CD4-positive, alpha-beta memory T cell (primary cell): ENCODE measurements at regions not wholly inside any gene's neighbourhood (a gene's known extent, or its start where the extent isn't known, plus 50 kb on each side); places are given as distances from the start of the nearest gene placed in this dataset.
"Not testable (repeated sequence)": the region's sequence is repeated elsewhere in the genome, so short reads cannot be mapped to it uniquely, and the experiment has no call there.

Experiments used
- CTCF ChIA-PET: fragments of 350-600 bp; sonication (Branson Sonifier 250); formaldehyde crosslinking; loops from one replicate; lab custom pipeline; 2021; ENCODE audit warnings: inconsistent platforms; ENCODE audit not compliant: partially characterized antibody; lab: Charles Lee
- POLR2A ChIA-PET: fragments of 350-600 bp; sonication (Branson Sonifier 250); formaldehyde crosslinking; loops from one replicate; lab custom pipeline; 2021; ENCODE audit not compliant: partially characterized antibody; lab: Charles Lee
- DNase-seq, 5 donors: peaks; one replicate each; pipeline versions ENCODE4 v3.0.0 to v3.0.0-alpha.2; 2020 to 2022; ENCODE audit warnings: mixed read lengths in 1 of 5
- H3K27ac ChIP-seq: one replicate; pipeline ENCODE4 v1.7.0; 2013; ENCODE audit warnings: low read depth, low read length
- H3K27me3 ChIP-seq: 2 replicates; pipeline ENCODE4 v1.7.0; 2013; ENCODE audit warnings: mild to moderate bottlenecking, low read length, moderate library complexity; ENCODE audit not compliant: insufficient read depth
- H3K36me3 ChIP-seq: 2 replicates; pipeline ENCODE4 v1.7.0; 2013; ENCODE audit warnings: mild to moderate bottlenecking, low read length, moderate library complexity; ENCODE audit not compliant: insufficient read depth
- H3K4me1 ChIP-seq: 2 replicates; pipeline ENCODE4 v1.7.0; 2013; ENCODE audit warnings: mild to moderate bottlenecking, low read length, moderate library complexity; ENCODE audit not compliant: insufficient read depth
- H3K4me3 ChIP-seq, 2 donors: one replicate each; pipeline ENCODE4 v1.7.0; 2013; ENCODE audit warnings: low read length in 2 of 2, mild to moderate bottlenecking in 1 of 2
- H3K9me3 ChIP-seq, 2 donors: one replicate each; pipeline ENCODE4 v1.7.0; 2013; ENCODE audit warnings: low read length in 2 of 2, control low read depth in 1 of 2; ENCODE audit not compliant: control insufficient read depth in 1 of 2
- H3K27ac Mint-ChIP-seq, 7 donors: one replicate each; pipeline ENCODE4 v1.8.0; 2020 to 2021; ENCODE audit warnings: mixed read lengths in 7 of 7, mild to moderate bottlenecking in 6 of 7, inconsistent platforms in 3 of 7, moderate library complexity in 3 of 7
- H3K27me3 Mint-ChIP-seq, 2 donors: one replicate each; pipeline ENCODE4 v1.8.0; 2020 to 2021; ENCODE audit warnings: mixed read lengths in 2 of 2
- H3K36me3 Mint-ChIP-seq, 2 donors: one replicate each; pipeline ENCODE4 v1.8.0; 2020 to 2021; ENCODE audit warnings: mixed read lengths in 2 of 2, inconsistent platforms in 1 of 2, mild to moderate bottlenecking in 1 of 2
- H3K4me1 Mint-ChIP-seq, 4 donors: one replicate each; pipeline ENCODE4 v1.8.0; 2020 to 2021; ENCODE audit warnings: mixed read lengths in 4 of 4, mild to moderate bottlenecking in 1 of 4
- H3K4me3 Mint-ChIP-seq, 8 donors: one replicate each; pipeline ENCODE4 v1.8.0; 2020 to 2021; ENCODE audit warnings: mixed read lengths in 8 of 8, mild to moderate bottlenecking in 7 of 8, moderate library complexity in 6 of 8, inconsistent platforms in 3 of 8
- H3K9me3 Mint-ChIP-seq, 8 donors: one replicate each; pipeline ENCODE4 v1.8.0; 2020 to 2021; ENCODE audit warnings: mixed read lengths in 8 of 8, mild to moderate bottlenecking in 5 of 8, inconsistent platforms in 3 of 8, moderate library complexity in 1 of 8
- intact Hi-C: fragments of 100-400 bp; cut with micrococcal nuclease; formaldehyde crosslinking; loops from one replicate; pipeline ENCODE4 v1.15.1; 2023

DNA sequence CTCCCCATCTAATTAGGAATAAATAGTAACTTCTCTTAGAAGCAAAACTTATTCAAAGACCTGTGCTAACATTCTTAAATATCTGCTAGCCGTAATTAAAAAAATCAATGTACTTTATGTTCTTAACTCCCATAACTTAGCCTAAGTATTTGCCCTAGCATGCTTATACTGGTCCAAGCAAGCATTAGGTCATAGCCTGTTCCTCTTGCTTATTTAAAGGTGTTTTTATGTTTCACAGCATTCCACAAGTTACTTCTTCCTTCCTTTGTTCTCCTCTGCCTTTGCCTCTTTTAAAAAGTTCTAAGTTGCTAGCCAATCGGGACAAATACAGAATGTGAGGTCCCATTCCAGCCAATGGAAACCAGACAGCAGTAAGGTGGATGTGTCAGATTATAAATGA is 395.4 kb upstream of the NR3C2 start:
- CTCF ChIA-PET, H3K9me3 Mint-ChIP-seq, H3K4me3 ChIP-seq, H3K27me3 Mint-ChIP-seq, H3K4me1 Mint-ChIP-seq, H3K27ac Mint-ChIP-seq, H3K27ac ChIP-seq, H3K4me3 Mint-ChIP-seq, H3K4me1 ChIP-seq, intact Hi-C loops, POLR2A ChIA-PET, H3K9me3 ChIP-seq, H3K36me3 ChIP-seq, DNase-seq, H3K36me3 Mint-ChIP-seq, H3K27me3 ChIP-seq: not testable (repeated sequence)

DNA sequence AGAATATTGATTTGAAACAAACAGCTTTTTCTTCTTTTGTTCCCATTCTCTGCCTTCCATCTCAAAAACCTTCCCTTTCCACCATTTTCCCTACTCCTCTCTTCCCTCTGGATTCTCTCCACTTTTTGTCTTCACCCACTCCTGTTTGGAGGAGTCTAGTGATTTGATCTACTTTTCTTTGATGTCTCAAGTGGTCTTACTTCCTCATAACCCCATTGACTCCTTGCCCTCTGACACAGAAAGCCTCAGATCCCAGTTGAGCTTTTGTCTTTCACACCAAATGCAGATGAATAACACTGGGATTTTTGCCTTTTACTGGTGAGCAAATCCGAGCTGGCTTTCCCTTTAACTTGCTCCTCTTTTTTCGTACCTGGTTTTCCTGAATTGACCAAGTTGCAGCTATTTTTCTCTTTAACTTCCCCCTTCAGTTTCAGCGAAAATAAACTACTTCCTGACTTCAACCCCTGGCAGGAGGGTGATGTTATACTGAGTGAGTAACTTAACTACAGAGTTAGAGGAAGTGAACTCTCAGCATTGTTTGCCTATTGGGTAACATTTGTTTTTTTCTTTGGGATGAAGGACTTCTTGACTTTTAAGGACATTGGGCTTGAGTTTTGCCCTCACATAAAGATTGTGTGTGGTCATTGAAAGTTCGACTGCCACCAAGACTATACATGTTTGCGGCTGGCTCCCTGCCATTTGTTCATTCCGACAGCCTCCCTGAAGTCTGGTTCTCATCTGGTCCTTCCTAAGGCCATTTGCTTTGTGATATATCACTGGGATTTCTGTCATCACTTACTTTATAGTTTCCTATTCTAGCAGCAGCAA is 392.8 kb upstream of the NR3C2 start:
- Mint-ChIP-seq H3K27me3 (peaks cover 6% of the 10 kb centered on the region in 2 donors), H3K27ac (no peak overlapping the region), H3K36me3 (no peaks in the 10 kb centered on the region), H3K9me3 (no peaks in the 10 kb centered on the region), H3K4me1 (no peaks in the 10 kb centered on the region), H3K4me3 (no peak overlapping the region)
- Histone ChIP-seq H3K27me3 (no peaks in the 10 kb centered on the region), H3K4me1 (no peaks in the 10 kb centered on the region), H3K9me3 (no peaks in the 10 kb centered on the region), H3K27ac (no peak overlapping the region), H3K4me3 (no peak overlapping the region), H3K36me3 (no peaks in the 10 kb centered on the region)
- intact Hi-C loops, result no loop called here
- POLR2A ChIA-PET, result no interaction called here
- CTCF ChIA-PET, result no interaction called here
- no peak for DNase-seq

DNA sequence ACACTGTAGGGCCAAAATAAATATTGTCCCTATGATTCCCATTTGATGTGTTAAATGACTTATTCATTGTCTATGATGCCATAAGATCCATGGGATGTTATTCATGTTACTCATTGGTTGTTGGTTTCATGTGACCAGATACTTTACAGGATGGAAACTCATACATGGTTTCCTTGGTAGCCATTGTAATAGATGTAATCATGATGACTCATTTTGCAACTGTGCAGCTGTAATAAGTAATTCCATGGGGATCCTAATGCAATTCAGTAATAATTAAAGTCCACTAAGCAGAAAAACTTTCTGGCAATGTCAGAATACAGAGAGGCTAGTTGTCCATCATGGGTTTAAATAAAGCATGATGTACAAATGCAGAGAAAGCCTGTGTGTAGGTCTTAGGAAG is 389.7 kb upstream of the NR3C2 start:
- no peak overlapping the region for H3K27ac ChIP-seq
- H3K27me3 ChIP-seq, result no peaks in the 10 kb centered on the region
- no peak for DNase-seq
- peaks cover 4 to 6% of the 10 kb centered on the region in 2 donors for H3K27me3 Mint-ChIP-seq
- POLR2A ChIA-PET, result no interaction called here
- no peaks in the 10 kb centered on the region for H3K36me3 ChIP-seq
- no peaks in the 10 kb centered on the region for H3K4me1 Mint-ChIP-seq
- H3K27ac Mint-ChIP-seq, result no peak overlapping the region
- H3K9me3 Mint-ChIP-seq, result peaks cover 0 to 3% (median 0%) of the 10 kb centered on the region in 8 donors
- CTCF ChIA-PET, result no interaction called here
- no peaks in the 10 kb centered on the region for H3K4me1 ChIP-seq
- no peaks in the 10 kb centered on the region for H3K36me3 Mint-ChIP-seq
- intact Hi-C loops, result no loop called here
- H3K4me3 Mint-ChIP-seq, result no peak overlapping the region
- H3K9me3 ChIP-seq, result no peaks in the 10 kb centered on the region
- no peak overlapping the region for H3K4me3 ChIP-seq

DNA sequence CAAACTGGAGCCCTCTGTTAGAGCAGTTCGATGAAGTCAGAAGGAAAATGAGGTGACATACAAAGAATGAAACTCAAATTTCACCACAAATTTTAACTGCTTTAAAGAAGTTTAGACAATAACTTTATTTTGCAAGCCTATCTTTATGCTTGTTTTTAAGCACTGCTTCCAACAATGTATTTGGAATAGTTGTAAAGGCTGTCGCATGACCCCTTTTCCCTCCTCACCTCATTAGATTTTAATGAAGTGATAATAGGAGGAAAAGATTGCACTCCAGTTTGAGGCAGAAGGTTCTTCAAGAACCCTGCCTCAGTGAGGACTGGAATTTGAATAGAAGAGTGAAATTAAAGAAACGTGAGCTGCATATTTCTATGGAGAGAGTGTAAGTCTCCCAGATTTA is 386.1 kb upstream of the NR3C2 start:
- Histone ChIP-seq H3K36me3 (no peaks in the 10 kb centered on the region), H3K27me3 (no peaks in the 10 kb centered on the region), H3K4me1 (no peaks in the 10 kb centered on the region), H3K27ac (no peak overlapping the region), H3K4me3 (no peak overlapping the region), H3K9me3 (no peaks in the 10 kb centered on the region)
- POLR2A ChIA-PET, result no interaction called here
- Mint-ChIP-seq H3K36me3 (no peaks in the 10 kb centered on the region), H3K4me1 (no peaks in the 10 kb centered on the region), H3K27ac (no peak overlapping the region), H3K9me3 (peaks cover 0 to 3% (median 0%) of the 10 kb centered on the region in 8 donors), H3K27me3 (peaks cover 1 to 4% of the 10 kb centered on the region in 2 donors), H3K4me3 (no peak overlapping the region)
- intact Hi-C loops, result no loop called here
- no peak for DNase-seq
- CTCF ChIA-PET, result no interaction called here

DNA sequence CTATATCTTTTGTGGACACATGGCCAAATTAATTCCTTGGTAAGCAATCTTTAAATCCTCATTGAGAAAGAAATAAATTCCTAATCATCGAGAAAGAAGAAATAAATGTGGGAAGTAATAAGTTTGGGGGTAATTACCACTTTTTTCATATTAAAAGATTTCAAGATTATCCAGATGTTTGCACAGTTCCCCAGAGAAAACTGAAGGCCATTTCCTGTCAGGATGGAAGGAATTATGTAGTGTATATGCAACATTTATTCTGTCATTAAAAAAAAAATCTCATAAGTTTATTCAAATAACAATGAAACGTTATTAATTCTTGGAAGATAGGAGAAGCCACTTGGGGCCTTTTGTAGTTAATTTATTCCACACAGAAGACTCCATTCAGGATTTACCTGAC is 385.6 kb upstream of the NR3C2 start:
- Histone ChIP-seq H3K36me3 (no peaks in the 10 kb centered on the region), H3K4me1 (no peaks in the 10 kb centered on the region), H3K4me3 (no peak overlapping the region), H3K9me3 (no peaks in the 10 kb centered on the region), H3K27ac (no peak overlapping the region), H3K27me3 (no peaks in the 10 kb centered on the region)
- H3K27me3 Mint-ChIP-seq, result peaks cover 0 to under 1% of the 10 kb centered on the region in 2 donors
- no peak overlapping the region for H3K27ac Mint-ChIP-seq
- H3K9me3 Mint-ChIP-seq, result peaks cover 0 to 3% (median 0%) of the 10 kb centered on the region in 8 donors
- CTCF ChIA-PET, result no interaction called here
- intact Hi-C loops, result no loop called here
- no peak for DNase-seq
- no peak overlapping the region for H3K4me3 Mint-ChIP-seq
- POLR2A ChIA-PET, result no interaction called here
- no peaks in the 10 kb centered on the region for H3K36me3 Mint-ChIP-seq
- H3K4me1 Mint-ChIP-seq, result no peaks in the 10 kb centered on the region

DNA sequence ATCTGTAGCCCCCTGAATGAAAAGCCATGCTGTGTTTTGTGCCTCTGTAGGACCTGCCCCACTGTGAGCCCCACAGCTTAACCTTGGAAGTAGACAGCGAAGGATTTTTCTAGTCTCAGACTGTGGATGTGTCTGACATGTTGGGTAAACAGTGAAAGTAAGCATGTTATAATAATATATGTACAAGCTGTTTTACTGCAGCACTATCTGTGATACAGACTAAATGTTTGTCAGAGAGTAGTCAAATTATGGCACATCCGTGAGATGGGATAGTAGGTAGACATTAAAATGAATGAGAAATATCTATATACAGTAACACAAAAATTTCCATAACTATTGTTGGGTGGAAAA is 381.2 kb upstream of the NR3C2 start:
- Mint-ChIP-seq H3K27ac (no peak overlapping the region), H3K4me3 (no peak overlapping the region), H3K36me3 (no peaks in the 10 kb centered on the region), H3K9me3 (peaks cover 0 to 4% (median 0%) of the 10 kb centered on the region in 8 donors), H3K27me3 (peaks cover 0 to 2% of the 10 kb centered on the region in 2 donors), H3K4me1 (no peaks in the 10 kb centered on the region)
- POLR2A ChIA-PET, result no interaction called here
- no peaks in the 10 kb centered on the region for H3K27me3 ChIP-seq
- H3K4me1 ChIP-seq, result no peaks in the 10 kb centered on the region
- H3K36me3 ChIP-seq, result no peaks in the 10 kb centered on the region
- H3K4me3 ChIP-seq, result no peak overlapping the region
- CTCF ChIA-PET, result no interaction called here
- H3K27ac ChIP-seq, result no peak overlapping the region
- no peaks in the 10 kb centered on the region for H3K9me3 ChIP-seq
- intact Hi-C loops, result no loop called here
- DNase-seq, result no peak

DNA sequence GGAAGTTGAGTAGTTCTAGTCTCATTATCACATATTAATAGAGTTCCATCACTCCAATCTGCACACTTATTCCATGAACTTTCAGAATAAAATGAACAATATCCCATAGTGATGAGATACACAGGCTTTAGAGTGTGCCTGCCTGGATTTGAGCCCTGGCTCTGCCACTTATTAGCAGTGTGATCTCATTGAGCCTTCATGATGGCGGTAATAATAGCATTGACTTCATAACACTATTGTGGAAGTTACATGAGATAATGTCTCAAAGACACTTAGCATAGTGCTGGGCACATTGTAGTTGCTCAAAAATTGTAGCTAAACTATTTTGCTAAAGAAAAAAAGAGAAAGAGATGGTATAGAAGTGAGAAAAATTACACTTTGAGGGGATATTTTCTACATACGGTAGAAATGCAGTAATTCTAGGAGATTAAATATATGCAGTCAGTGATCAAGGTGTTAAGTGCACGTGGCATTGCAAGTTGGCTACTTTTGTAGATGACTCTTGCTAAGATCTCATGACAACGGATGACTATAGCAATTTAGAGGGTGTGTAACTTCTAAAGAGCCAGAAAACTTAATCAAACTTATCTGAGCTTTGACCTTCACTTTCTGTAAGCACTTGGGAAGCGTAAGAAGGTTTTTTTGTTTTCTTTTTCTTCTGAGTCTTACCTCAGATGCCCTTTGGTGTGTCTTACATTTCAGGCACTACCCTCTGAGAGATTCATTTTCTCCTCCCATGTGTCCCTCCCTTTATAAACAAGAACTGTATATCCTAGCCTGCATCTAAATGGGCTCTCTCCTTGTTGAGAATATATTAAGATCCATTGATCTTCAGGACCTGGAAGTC is 380.6 kb upstream of the NR3C2 start:
- H3K9me3 ChIP-seq, result no peaks in the 10 kb centered on the region
- H3K27ac Mint-ChIP-seq, result no peak overlapping the region
- H3K4me1 Mint-ChIP-seq, result no peaks in the 10 kb centered on the region
- H3K27me3 Mint-ChIP-seq, result peaks cover 0 to 2% of the 10 kb centered on the region in 2 donors
- peaks cover 0 to 4% (median 0%) of the 10 kb centered on the region in 8 donors for H3K9me3 Mint-ChIP-seq
- ChIA-PET CTCF (no interaction called here), POLR2A (no interaction called here)
- intact Hi-C loops, result no loop called here
- H3K27ac ChIP-seq, result no peak overlapping the region
- H3K36me3 ChIP-seq, result no peaks in the 10 kb centered on the region
- no peak overlapping the region for H3K4me3 ChIP-seq
- H3K36me3 Mint-ChIP-seq, result no peaks in the 10 kb centered on the region
- H3K27me3 ChIP-seq, result no peaks in the 10 kb centered on the region
- no peaks in the 10 kb centered on the region for H3K4me1 ChIP-seq
- H3K4me3 Mint-ChIP-seq, result no peak overlapping the region
- DNase-seq, result no peak
